Activated T-cell treated with anti-CD3 and anti-CD28 coated beads, Interleukin-2, amount 50 U/mL, for 72 hours (primary cell): ENCODE measurements at regions not wholly inside any gene's neighbourhood (a gene's known extent, or its start where the extent isn't known, plus 50 kb on each side); places are given as distances from the start of the nearest gene placed in this dataset.
"Not testable (repeated sequence)": the region's sequence is repeated elsewhere in the genome, so short reads cannot be mapped to it uniquely, and the experiment has no call there.

Experiments
- ATAC-seq, 2 donors: fragments of 150-1000 bp; cut with Tn5 transposase; replicated peaks in 1 of 2; 2 replicates each; pipeline ENCODE4 v1.10.0; 2021; ENCODE audit warnings: moderate library complexity in 2 of 2, mild to moderate bottlenecking in 1 of 2
- DNase-seq, 2 donors: peaks; one replicate each; pipeline ENCODE4 v3.0.0; 2021 to 2022; ENCODE audit warnings: mixed read lengths in 1 of 2
- H3K27ac Mint-ChIP-seq: one replicate; pipeline ENCODE4 v1.8.0; 2022; ENCODE audit warnings: mild to moderate bottlenecking, moderate library complexity, mixed read lengths
- H3K27me3 Mint-ChIP-seq: one replicate; pipeline ENCODE4 v1.8.0; 2022; ENCODE audit warnings: low read depth, mixed read lengths
- H3K36me3 Mint-ChIP-seq, 2 donors: one replicate each; pipeline ENCODE4 v1.8.0; 2022; ENCODE audit warnings: mixed read lengths in 2 of 2, mild to moderate bottlenecking in 1 of 2; ENCODE audit not compliant: insufficient read depth in 2 of 2
- H3K4me1 Mint-ChIP-seq: one replicate; pipeline ENCODE4 v1.8.0; 2022; ENCODE audit warnings: low read depth, mixed read lengths
- H3K4me3 Mint-ChIP-seq, 2 donors: one replicate each; pipeline ENCODE4 v1.8.0; 2022; ENCODE audit warnings: mild to moderate bottlenecking in 2 of 2, mixed read lengths in 2 of 2, moderate library complexity in 2 of 2
- H3K9me3 Mint-ChIP-seq, 2 donors: one replicate each; pipeline ENCODE4 v1.8.0; 2022; ENCODE audit warnings: mixed read lengths in 2 of 2

- peaks cover 22% of the 10 kb centered on the region for H3K27me3 Mint-ChIP-seq
- DNase-seq (no peak), ATAC-seq (no peak)
- peaks cover 4 to 6% of the 10 kb centered on the region in 2 donors for H3K9me3 Mint-ChIP-seq
- no peaks in the 10 kb centered on the region for H3K4me1 Mint-ChIP-seq
- no peak overlapping the region for H3K27ac Mint-ChIP-seq
- H3K4me3 Mint-ChIP-seq: no peak overlapping the region
- peaks cover 0 to 4% of the 10 kb centered on the region in 2 donors for H3K36me3 Mint-ChIP-seq
Observed at GRCh38 chr6:140226637-140227036, 852.2 kb upstream of the CITED2 start.

GRCh38 chr6:140225701-140226436, 851.4 kb upstream of the CITED2 start:
- H3K9me3 Mint-ChIP-seq: no peaks in the 10 kb centered on the region
- DNase-seq (no peak), ATAC-seq (no peak)
- H3K4me1 Mint-ChIP-seq: no peaks in the 10 kb centered on the region
- H3K36me3 Mint-ChIP-seq: no peaks in the 10 kb centered on the region
- H3K4me3 Mint-ChIP-seq: no peak overlapping the region
- peaks cover 23% of the 10 kb centered on the region for H3K27me3 Mint-ChIP-seq
- H3K27ac Mint-ChIP-seq: no peak overlapping the region

- ATAC-seq (no peak), DNase-seq (no peak)
- Mint-ChIP-seq H3K4me3 (no peak overlapping the region), H3K36me3 (peaks cover 3 to 4% of the 10 kb centered on the region in 2 donors), H3K9me3 (peaks cover 10 to 14% of the 10 kb centered on the region in 2 donors), H3K27me3 (peaks cover 8% of the 10 kb centered on the region), H3K4me1 (no peaks in the 10 kb centered on the region), H3K27ac (no peak overlapping the region)
Observed at GRCh38 chr6:140217283-140217682, 842.8 kb upstream of the CITED2 start.

GRCh38 chr6:140209775-140210174, 835.3 kb upstream of the CITED2 start:
- Mint-ChIP-seq H3K4me1 (no peaks in the 10 kb centered on the region), H3K36me3 (no peaks in the 10 kb centered on the region)
- no peak for ATAC-seq

GRCh38 chr6:140208286-140208685, 833.8 kb upstream of the CITED2 start:
- no peak overlapping the region for H3K4me3 Mint-ChIP-seq
- H3K27me3 Mint-ChIP-seq: no peaks in the 10 kb centered on the region
- H3K27ac Mint-ChIP-seq: no peak overlapping the region
- no peak for ATAC-seq
- no peaks in the 10 kb centered on the region for H3K4me1 Mint-ChIP-seq
- no peaks in the 10 kb centered on the region for H3K36me3 Mint-ChIP-seq
- no peaks in the 10 kb centered on the region for H3K9me3 Mint-ChIP-seq
- DNase-seq: no peak

More at GRCh38 chr6:140209775-140210174, 835.3 kb upstream of the CITED2 start:
- Mint-ChIP-seq H3K9me3 (peaks cover 0 to 1% of the 10 kb centered on the region in 2 donors), H3K27ac (no peak overlapping the region), H3K27me3 (no peaks in the 10 kb centered on the region), H3K4me3 (no peak overlapping the region)
- no peak for DNase-seq

- Mint-ChIP-seq H3K9me3 (no peaks in the 10 kb centered on the region), H3K27me3 (no peaks in the 10 kb centered on the region), H3K36me3 (no peaks in the 10 kb centered on the region), H3K4me1 (no peaks in the 10 kb centered on the region), H3K27ac (no peak overlapping the region), H3K4me3 (no peak overlapping the region)
- DNase-seq (no peak), ATAC-seq (no peak)
Observed at GRCh38 chr6:140205795-140206593, 831.5 kb upstream of the CITED2 start.

GRCh38 chr6:140204154-140204553, 829.7 kb upstream of the CITED2 start:
- DNase-seq (no peak), ATAC-seq (no peak)
- no peak overlapping the region for H3K4me3 Mint-ChIP-seq
- H3K9me3 Mint-ChIP-seq: no peaks in the 10 kb centered on the region
- no peaks in the 10 kb centered on the region for H3K27me3 Mint-ChIP-seq
- no peaks in the 10 kb centered on the region for H3K4me1 Mint-ChIP-seq
- no peak overlapping the region for H3K27ac Mint-ChIP-seq
- H3K36me3 Mint-ChIP-seq: no peaks in the 10 kb centered on the region

GRCh38 chr6:140203661-140204147, 829.3 kb upstream of the CITED2 start:
- ATAC-seq (no peak), DNase-seq (no peak)
- Mint-ChIP-seq H3K9me3 (no peaks in the 10 kb centered on the region), H3K36me3 (no peaks in the 10 kb centered on the region), H3K27ac (no peak overlapping the region), H3K4me1 (no peaks in the 10 kb centered on the region), H3K4me3 (no peak overlapping the region), H3K27me3 (no peaks in the 10 kb centered on the region)

GRCh38 chr6:140202964-140203515, 828.6 kb upstream of the CITED2 start:
- Mint-ChIP-seq H3K4me1 (no peaks in the 10 kb centered on the region), H3K36me3 (no peaks in the 10 kb centered on the region), H3K27ac (no peak overlapping the region), H3K27me3 (no peaks in the 10 kb centered on the region), H3K9me3 (no peaks in the 10 kb centered on the region), H3K4me3 (no peak overlapping the region)
- DNase-seq (no peak), ATAC-seq (no peak)

- DNase-seq (no peak), ATAC-seq (no peak)
- Mint-ChIP-seq H3K27ac (no peak overlapping the region), H3K27me3 (no peaks in the 10 kb centered on the region), H3K4me3 (no peak overlapping the region), H3K4me1 (no peaks in the 10 kb centered on the region), H3K36me3 (no peaks in the 10 kb centered on the region), H3K9me3 (no peaks in the 10 kb centered on the region)
Observed at GRCh38 chr6:140201787-140202458, 827.5 kb upstream of the CITED2 start.

- Mint-ChIP-seq H3K27me3 (no peaks in the 10 kb centered on the region), H3K36me3 (peaks cover 2 to 3% of the 10 kb centered on the region in 2 donors), H3K4me1 (no peaks in the 10 kb centered on the region), H3K4me3 (no peak overlapping the region), H3K9me3 (peaks cover 11 to 13% of the 10 kb centered on the region in 2 donors), H3K27ac (no peak overlapping the region)
- DNase-seq (no peak), ATAC-seq (no peak)
Observed at GRCh38 chr6:140193269-140193668, 818.8 kb upstream of the CITED2 start.

- no peaks in the 10 kb centered on the region for H3K4me1 Mint-ChIP-seq
- DNase-seq: no peak
- H3K4me3 Mint-ChIP-seq: no peak overlapping the region
- no peaks in the 10 kb centered on the region for H3K27me3 Mint-ChIP-seq
- H3K27ac Mint-ChIP-seq: no peak overlapping the region
- H3K9me3 Mint-ChIP-seq: peaks cover 13 to 16% of the 10 kb centered on the region in 2 donors
- H3K36me3 Mint-ChIP-seq: peaks cover 2 to 5% of the 10 kb centered on the region in 2 donors
- no peak for ATAC-seq
Observed at GRCh38 chr6:140192018-140192417, 817.6 kb upstream of the CITED2 start.

- not testable (repeated sequence) for DNase-seq
- H3K9me3 Mint-ChIP-seq: peaks cover 7 to 12% of the 10 kb centered on the region in 2 donors
Observed at GRCh38 chr6:140189263-140189662, 814.8 kb upstream of the CITED2 start.

More at GRCh38 chr6:140189263-140189662, 814.8 kb upstream of the CITED2 start:
- not testable (repeated sequence) for H3K36me3 Mint-ChIP-seq, H3K4me3 Mint-ChIP-seq, H3K4me1 Mint-ChIP-seq, H3K27ac Mint-ChIP-seq, ATAC-seq, H3K27me3 Mint-ChIP-seq
